H1 (cell line): ENCODE measurements at regions not wholly inside any gene's neighbourhood (a gene's known extent, or its start where the extent isn't known, plus 50 kb on each side); places are given as distances from the start of the nearest gene placed in this dataset.

ENCODE experiments used
- CTCF ChIA-PET: fragments of 300-600 bp; sonication (Branson Sonifier 250); formaldehyde crosslinking; loops from one replicate; lab custom pipeline; 2021; ENCODE audit not compliant: partially characterized antibody; lab: Charles Lee
- POLR2A ChIA-PET: fragments of 300-600 bp; sonication (Branson Sonifier 250); formaldehyde crosslinking; loops from one replicate; lab custom pipeline; 2021; ENCODE audit warnings: inconsistent platforms; ENCODE audit not compliant: partially characterized antibody; lab: Charles Lee
- DNase-seq, 2 experiments: peaks; one replicate each; pipeline versions ENCODE4 v3.0.0 to v3.0.0-alpha.2; 2010 to 2022; ENCODE audit warnings: low spot score in 2 of 2, low read depth in 1 of 2, mixed read lengths in 1 of 2
- FAIRE-seq: peaks from 2 replicates; lab custom pipeline; 2011; peaks lifted over from hg19 to GRCh38; lab: Jason Lieb, UNC
- H2AFZ ChIP-seq: 2 replicates; pipeline ENCODE4 v1.8.1; 2012; ENCODE audit warnings: low read length, inconsistent platforms
- H2AK5ac ChIP-seq: 2 replicates; pipeline ENCODE4 v1.6.1; 2013; ENCODE audit warnings: low read depth, low read length
- H2BK120ac ChIP-seq: replicated peaks from 2 replicates; pipeline ENCODE3; 2013; ENCODE audit warnings: low read depth, low read length, inconsistent platforms
- H2BK12ac ChIP-seq: 2 replicates; pipeline ENCODE4 v1.6.1; 2013; ENCODE audit warnings: low read depth, low read length
- H2BK15ac ChIP-seq: 2 replicates; pipeline ENCODE4 v1.6.1; 2013; ENCODE audit warnings: low read length
- H2BK20ac ChIP-seq: 2 replicates; pipeline ENCODE4 v1.6.1; 2013; ENCODE audit warnings: low read length
- H2BK5ac ChIP-seq: 2 replicates; pipeline ENCODE4 v1.6.1; 2013; ENCODE audit warnings: low read depth, low read length
- H3K14ac ChIP-seq: 2 replicates; pipeline ENCODE4 v1.6.1; 2013; ENCODE audit warnings: inconsistent platforms; ENCODE audit not compliant: insufficient read length
- H3K18ac ChIP-seq: 2 replicates; pipeline ENCODE4 v1.6.1; 2013; ENCODE audit warnings: low read length; ENCODE audit errors: extremely low read depth
- H3K23ac ChIP-seq: 2 replicates; pipeline ENCODE4 v1.6.1; 2013; ENCODE audit warnings: inconsistent platforms; ENCODE audit not compliant: insufficient read length
- H3K23me2 ChIP-seq: 2 replicates; pipeline ENCODE4 v1.6.1; 2013; ENCODE audit warnings: low read depth, low read length
- H3K27ac ChIP-seq: 2 replicates; pipeline ENCODE4 v1.6.1; 2011; ENCODE audit warnings: low read depth, low read length, inconsistent platforms
- H3K27me3 ChIP-seq, 4 experiments: replicated peaks in 1 of 4; 1 replicate in 1 of 4; 2 replicates in 3 of 4; pipeline versions ENCODE4 v1.6.1 to v1.8.1; 2011 to 2013; ENCODE audit warnings: low read length in 3 of 4, mild to moderate bottlenecking in 3 of 4, inconsistent platforms in 2 of 4, mixed read lengths in 2 of 4, moderate library complexity in 1 of 4; ENCODE audit not compliant: control insufficient read depth in 3 of 4, insufficient read depth in 3 of 4; ENCODE audit errors: extremely low read depth in 1 of 4
- H3K36me3 ChIP-seq, 4 experiments: 2 replicates each; pipeline versions ENCODE4 v1.6.1 to v1.8.1; 2011 to 2013; ENCODE audit warnings: mild to moderate bottlenecking in 4 of 4, low read length in 3 of 4, moderate library complexity in 2 of 4, control low read depth in 1 of 4, inconsistent platforms in 1 of 4; ENCODE audit not compliant: insufficient read depth in 4 of 4, control insufficient read depth in 2 of 4
- H3K4ac ChIP-seq: replicated peaks from 2 replicates; pipeline ENCODE3; 2013; ENCODE audit warnings: low read length, low read depth, mixed read lengths, inconsistent platforms; ENCODE audit not compliant: insufficient read length
- H3K4me1 ChIP-seq, 4 experiments: replicated peaks in 1 of 4; 1 replicate in 1 of 4; 2 replicates in 3 of 4; pipeline versions ENCODE4 v1.6.1 to v1.8.1; 2011 to 2013; ENCODE audit warnings: low read length in 3 of 4, inconsistent platforms in 2 of 4, mixed read lengths in 1 of 4; ENCODE audit not compliant: insufficient read depth in 4 of 4, control insufficient read depth in 3 of 4
- H3K4me2 ChIP-seq, 2 experiments: 2 replicates each; pipeline versions ENCODE4 v1.6.1 to v1.8.1; 2011 to 2013; ENCODE audit warnings: low read depth in 2 of 2, low read length in 2 of 2, control low read depth in 1 of 2, inconsistent platforms in 1 of 2, mild to moderate bottlenecking in 1 of 2; ENCODE audit not compliant: insufficient read depth in 1 of 2
- H3K4me3 ChIP-seq, 4 experiments: fragments of 200-600, 300-600 bp in 1 of 4; sonication (generic), shearing (Covaris generic), sonication (Bioruptor Twin) in 1 of 4; 2 replicates each; pipeline versions ENCODE4 v1.5.1 to v1.8.1; 2011 to 2016; ENCODE audit warnings: low read length in 4 of 4, low read depth in 3 of 4, control low read depth in 2 of 4, inconsistent platforms in 2 of 4, mild to moderate bottlenecking in 2 of 4, mixed read lengths in 1 of 4, moderate library complexity in 1 of 4; ENCODE audit not compliant: insufficient read depth in 2 of 4; ENCODE audit errors: extremely low read depth in 1 of 4
- H3K56ac ChIP-seq: replicated peaks from 2 replicates; pipeline ENCODE3; 2013; ENCODE audit warnings: low read depth, mild to moderate bottlenecking, mixed read lengths, low read length, inconsistent platforms; ENCODE audit not compliant: insufficient read length
- H3K79me1 ChIP-seq: 2 replicates; pipeline ENCODE4 v1.6.1; 2013; ENCODE audit warnings: low read depth, low read length, control low read depth
- H3K79me2 ChIP-seq, 2 experiments: 2 replicates each; pipeline versions ENCODE4 v1.6.1 to v1.8.1; 2012 to 2013; ENCODE audit warnings: low read length in 2 of 2, mild to moderate bottlenecking in 2 of 2, inconsistent platforms in 1 of 2; ENCODE audit not compliant: insufficient read depth in 2 of 2, control insufficient read depth in 1 of 2
- H3K9ac ChIP-seq, 4 experiments: replicated peaks in 1 of 4; 1 replicate in 1 of 4; 2 replicates in 3 of 4; pipeline versions ENCODE4 v1.6.1 to v1.8.1; 2011 to 2013; ENCODE audit warnings: low read depth in 3 of 4, low read length in 3 of 4, control low read depth in 2 of 4, mild to moderate bottlenecking in 2 of 4, moderate library complexity in 2 of 4, inconsistent platforms in 1 of 4; ENCODE audit errors: extremely low read depth in 1 of 4
- H3K9me3 ChIP-seq, 2 experiments: 2 replicates each; pipeline versions ENCODE4 v1.6.1 to v1.8.1; 2012 to 2013; ENCODE audit warnings: mild to moderate bottlenecking in 2 of 2, moderate library complexity in 2 of 2, control low read depth in 1 of 2, inconsistent platforms in 1 of 2, low read depth in 1 of 2, low read length in 1 of 2, mixed read lengths in 1 of 2; ENCODE audit not compliant: insufficient read depth in 2 of 2
- H4K20me1 ChIP-seq, 2 experiments: replicated peaks in 1 of 2; 2 replicates each; pipeline versions ENCODE3 to v1.8.1; 2011 to 2013; ENCODE audit warnings: inconsistent platforms in 2 of 2, low read length in 2 of 2, mild to moderate bottlenecking in 1 of 2; ENCODE audit not compliant: insufficient read depth in 2 of 2, control insufficient read depth in 1 of 2
- H4K5ac ChIP-seq: 2 replicates; pipeline ENCODE4 v1.6.1; 2013; ENCODE audit warnings: low read length, low read depth, mixed read lengths, inconsistent platforms; ENCODE audit not compliant: insufficient read length
- H4K8ac ChIP-seq: 2 replicates; pipeline ENCODE4 v1.8.0; 2013; ENCODE audit warnings: mild to moderate bottlenecking, moderate library complexity, low read length, inconsistent platforms; ENCODE audit not compliant: insufficient read depth; ENCODE audit errors: extremely low read depth
- H4K91ac ChIP-seq: replicated peaks from 2 replicates; pipeline ENCODE3; 2013; ENCODE audit warnings: low read length, mixed read lengths, inconsistent platforms; ENCODE audit not compliant: insufficient read length
- ATF2 ChIP-seq: IDR thresholded peaks from 2 replicates; pipeline ENCODE4 v1.6.1; 2012; ENCODE audit warnings: low read length, inconsistent platforms
- BACH1 ChIP-seq: IDR thresholded peaks from 2 replicates; pipeline ENCODE4 v1.6.1; 2012; ENCODE audit warnings: low read length, improper control_type of control experiment
- CBX5 ChIP-seq: fragments of 300-800, 300-1000 bp; sonication (generic); IDR thresholded peaks from 2 replicates; pipeline ENCODE4 v1.7.1; 2016; ENCODE audit warnings: antibody characterized with exemption, low read length, low read depth
- CBX8 ChIP-seq: fragments of 300-800, 300-1000 bp; sonication (generic); IDR thresholded peaks from 2 replicates; pipeline ENCODE4 v1.7.1; 2016; ENCODE audit warnings: low read depth, low read length, borderline replicate concordance
- EZH2 ChIP-seq: fragments of 200-600 bp; sonication (generic); IDR thresholded peaks from 2 replicates; pipeline ENCODE4 v1.7.1; 2012; ENCODE audit warnings: low read depth, mild to moderate bottlenecking, moderate library complexity, low read length, inconsistent platforms; ENCODE audit not compliant: severe bottlenecking
- GTF2F1 ChIP-seq: IDR thresholded peaks from 2 replicates; pipeline ENCODE4 v1.6.1; 2012; ENCODE audit warnings: low read depth, low read length, improper control_type of control experiment, borderline replicate concordance
- HDAC6 ChIP-seq: IDR thresholded peaks from one replicate; pipeline ENCODE4 v1.7.1; 2012; ENCODE audit warnings: low read depth, mild to moderate bottlenecking, inconsistent platforms, low read length, moderate library complexity
- RBBP5 ChIP-seq: IDR thresholded peaks from 2 replicates; pipeline ENCODE4 v1.7.1; 2012; ENCODE audit warnings: low read depth, mild to moderate bottlenecking, inconsistent platforms, low read length, moderate library complexity, borderline replicate concordance
- RXRA ChIP-seq: IDR thresholded peaks from 2 replicates; pipeline ENCODE4 v1.6.1; 2011; ENCODE audit warnings: low read depth, mild to moderate bottlenecking, low read length, moderate library complexity; ENCODE audit not compliant: insufficient read depth
- SAP30 ChIP-seq: fragments of 300-600 bp; sonication (generic); IDR thresholded peaks from 2 replicates; pipeline ENCODE4 v1.7.1; 2012; ENCODE audit warnings: low read length, moderate library complexity, mild to moderate bottlenecking, inconsistent platforms; ENCODE audit not compliant: insufficient read depth, insufficient replicate concordance
- TF ChIP-seq, protein P1 (sequence below), 3 experiments: IDR thresholded peaks; 1 replicate in 2 of 3; 2 replicates in 1 of 3; pipeline versions ENCODE4 v1.5.1 to v1.6.1; 2011; ENCODE audit warnings: low read length in 3 of 3, mild to moderate bottlenecking in 3 of 3, inconsistent platforms in 2 of 3, low read depth in 1 of 3, moderate library complexity in 1 of 3; ENCODE audit not compliant: insufficient read depth in 1 of 3; ENCODE audit errors: control extremely low read depth in 1 of 3

DNA sequence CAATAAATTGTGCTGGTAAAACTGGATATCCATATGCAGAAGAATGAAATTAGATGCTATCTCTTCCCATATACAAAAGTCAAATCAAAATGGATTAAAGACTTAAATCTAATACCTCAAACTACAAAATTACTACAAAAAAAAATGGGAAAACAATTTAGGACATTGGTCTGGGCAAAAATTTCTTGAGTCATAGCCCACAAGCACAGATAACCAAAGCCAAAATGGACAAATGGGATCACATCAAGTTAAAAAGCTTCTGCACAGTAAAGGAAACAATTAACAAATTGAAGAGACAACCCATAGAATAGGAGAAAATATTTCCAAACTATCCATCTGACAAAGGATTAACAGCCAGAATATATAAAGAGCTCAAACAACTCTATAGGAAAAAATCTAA is 264.6 kb downstream of the NUAK1 start:
- Histone ChIP-seq H4K91ac (no peak overlapping the region), H2BK12ac (no peak overlapping the region), H2BK120ac (no peak overlapping the region), H3K4me2 (no peak overlapping the region), H3K9ac (no peak overlapping the region), H3K23me2 (no peaks in the 10 kb centered on the region), H2AFZ (no peak overlapping the region), H3K27me3 (no peaks in the 10 kb centered on the region), H3K79me1 (no peaks in the 10 kb centered on the region), H4K20me1 (no peaks in the 10 kb centered on the region), H3K56ac (no peak overlapping the region), H3K18ac (no peak overlapping the region), H3K79me2 (no peaks in the 10 kb centered on the region), H4K8ac (no peak overlapping the region), H3K4me3 (no peak overlapping the region), H2BK5ac (no peak overlapping the region), H3K14ac (no peak overlapping the region), H3K27ac (no peak overlapping the region), H3K36me3 (no peaks in the 10 kb centered on the region), H3K4me1 (no peaks in the 10 kb centered on the region), H2AK5ac (no peak overlapping the region), H4K5ac (no peak overlapping the region), H2BK15ac (no peak overlapping the region), H3K23ac (no peak overlapping the region), H3K9me3 (no peaks in the 10 kb centered on the region), H2BK20ac (no peak overlapping the region), H3K4ac (no peak overlapping the region)
- CTCF ChIA-PET = interaction anchor here (1.5 kb wide), 1 partner anchor 169 kb away, joined by 4 read pairs; no protein-coding TSS in a partner anchor
- DNase-seq (no peak), FAIRE-seq (no peak)
- TF ChIP-seq GTF2F1 = no peak
- no peak for TF ChIP-seq CBX8
- TF ChIP-seq SAP30 = no peak
- no peak for TF ChIP-seq HDAC6
- TF ChIP-seq, protein P1, sequence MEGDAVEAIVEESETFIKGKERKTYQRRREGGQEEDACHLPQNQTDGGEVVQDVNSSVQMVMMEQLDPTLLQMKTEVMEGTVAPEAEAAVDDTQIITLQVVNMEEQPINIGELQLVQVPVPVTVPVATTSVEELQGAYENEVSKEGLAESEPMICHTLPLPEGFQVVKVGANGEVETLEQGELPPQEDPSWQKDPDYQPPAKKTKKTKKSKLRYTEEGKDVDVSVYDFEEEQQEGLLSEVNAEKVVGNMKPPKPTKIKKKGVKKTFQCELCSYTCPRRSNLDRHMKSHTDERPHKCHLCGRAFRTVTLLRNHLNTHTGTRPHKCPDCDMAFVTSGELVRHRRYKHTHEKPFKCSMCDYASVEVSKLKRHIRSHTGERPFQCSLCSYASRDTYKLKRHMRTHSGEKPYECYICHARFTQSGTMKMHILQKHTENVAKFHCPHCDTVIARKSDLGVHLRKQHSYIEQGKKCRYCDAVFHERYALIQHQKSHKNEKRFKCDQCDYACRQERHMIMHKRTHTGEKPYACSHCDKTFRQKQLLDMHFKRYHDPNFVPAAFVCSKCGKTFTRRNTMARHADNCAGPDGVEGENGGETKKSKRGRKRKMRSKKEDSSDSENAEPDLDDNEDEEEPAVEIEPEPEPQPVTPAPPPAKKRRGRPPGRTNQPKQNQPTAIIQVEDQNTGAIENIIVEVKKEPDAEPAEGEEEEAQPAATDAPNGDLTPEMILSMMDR (IDR thresholded peaks at IDR 0.05; ENCODE audit: control extremely low read depth in 1 of 3, insufficient read depth in 1 of 3, low read depth in 1 of 3, low read length in 3 of 3) = no peak
- no peak for TF ChIP-seq BACH1
- no peak for TF ChIP-seq ATF2
- no peak for TF ChIP-seq EZH2
- no peak for TF ChIP-seq RXRA
- no peak for TF ChIP-seq CBX5
- TF ChIP-seq RBBP5 = no peak
- POLR2A ChIA-PET = no interaction called here
